ENCODE measurements at regions not wholly inside any gene's neighbourhood (a gene's known extent, or its start where the extent isn't known, plus 50 kb on each side); places are given as distances from the start of the nearest gene placed in this dataset.

DNA sequence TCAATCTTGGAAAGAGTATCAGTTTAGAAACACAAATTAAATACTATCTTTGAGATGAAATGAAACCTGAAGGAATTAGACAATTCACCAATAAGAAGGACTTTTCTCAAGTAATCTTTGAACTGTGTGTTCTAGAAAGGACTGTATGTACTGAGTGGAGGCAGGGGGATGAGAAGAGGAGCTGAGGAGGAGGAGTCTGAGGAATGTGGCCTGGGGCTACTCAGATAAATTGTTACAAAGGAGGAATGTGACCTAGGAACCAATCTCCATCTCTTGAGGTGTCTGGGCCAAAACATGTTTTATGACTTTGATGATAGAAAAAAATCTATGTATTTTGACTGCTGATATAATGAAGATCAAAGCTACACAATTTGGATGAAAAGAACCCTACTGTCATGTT lies 124.3 kb upstream of the ANKRD55 start:
- TF ChIP-seq, protein P1, sequence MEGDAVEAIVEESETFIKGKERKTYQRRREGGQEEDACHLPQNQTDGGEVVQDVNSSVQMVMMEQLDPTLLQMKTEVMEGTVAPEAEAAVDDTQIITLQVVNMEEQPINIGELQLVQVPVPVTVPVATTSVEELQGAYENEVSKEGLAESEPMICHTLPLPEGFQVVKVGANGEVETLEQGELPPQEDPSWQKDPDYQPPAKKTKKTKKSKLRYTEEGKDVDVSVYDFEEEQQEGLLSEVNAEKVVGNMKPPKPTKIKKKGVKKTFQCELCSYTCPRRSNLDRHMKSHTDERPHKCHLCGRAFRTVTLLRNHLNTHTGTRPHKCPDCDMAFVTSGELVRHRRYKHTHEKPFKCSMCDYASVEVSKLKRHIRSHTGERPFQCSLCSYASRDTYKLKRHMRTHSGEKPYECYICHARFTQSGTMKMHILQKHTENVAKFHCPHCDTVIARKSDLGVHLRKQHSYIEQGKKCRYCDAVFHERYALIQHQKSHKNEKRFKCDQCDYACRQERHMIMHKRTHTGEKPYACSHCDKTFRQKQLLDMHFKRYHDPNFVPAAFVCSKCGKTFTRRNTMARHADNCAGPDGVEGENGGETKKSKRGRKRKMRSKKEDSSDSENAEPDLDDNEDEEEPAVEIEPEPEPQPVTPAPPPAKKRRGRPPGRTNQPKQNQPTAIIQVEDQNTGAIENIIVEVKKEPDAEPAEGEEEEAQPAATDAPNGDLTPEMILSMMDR (IDR thresholded peaks at IDR 0.05 in 4 of 5, conservative IDR thresholded peaks at IDR 0.05 in 1 of 5), result no peak
- TF ChIP-seq POLR2A (IDR thresholded peaks at IDR 0.05), result no peak

Measured in gastrocnemius medialis (tissue), 4 donors.